WERI-Rb-1 (cell line): ENCODE measurements at regions not wholly inside any gene's neighbourhood (a gene's known extent, or its start where the extent isn't known, plus 50 kb on each side); places are given as distances from the start of the nearest gene placed in this dataset.
"Not testable (repeated sequence)": the region's sequence is repeated elsewhere in the genome, so short reads cannot be mapped to it uniquely, and the experiment has no call there.

Source experiments
- DNase-seq: peaks from one replicate; pipeline ENCODE4 v3.0.0-alpha.2; 2020
- H3K27ac ChIP-seq: fragments of 250-450 bp; sonication (Bioruptor Pico); 2 replicates; pipeline ENCODE4 v1.5.1; 2020; ENCODE audit warnings: mild to moderate bottlenecking, moderate library complexity
- H3K27me3 ChIP-seq: fragments of 250-450 bp; sonication (Bioruptor Pico); 2 replicates; pipeline ENCODE4 v1.5.1; 2021; ENCODE audit warnings: mild to moderate bottlenecking, low read depth, moderate library complexity; ENCODE audit not compliant: insufficient read depth, severe bottlenecking
- H3K36me3 ChIP-seq: fragments of 250-450 bp; sonication (Bioruptor Pico); 2 replicates; pipeline ENCODE4 v1.5.1; 2020; ENCODE audit warnings: mild to moderate bottlenecking, moderate library complexity
- H3K4me3 ChIP-seq: 2 replicates; pipeline ENCODE4 v1.5.1; 2011; ENCODE audit warnings: low read depth, mild to moderate bottlenecking, control low read depth, low read length
- H3K9me3 ChIP-seq: fragments of 250-450 bp; sonication (Bioruptor Pico); 2 replicates; pipeline ENCODE4 v1.5.1; 2021; ENCODE audit warnings: mild to moderate bottlenecking, moderate library complexity; ENCODE audit not compliant: severe bottlenecking
- TF ChIP-seq, protein P1 (sequence below): IDR thresholded peaks from 2 replicates; pipeline ENCODE4 v1.5.1; 2011; ENCODE audit warnings: low read depth, mild to moderate bottlenecking, control low read depth, inconsistent platforms, low read length

GRCh38 chr3:197450308-197450707 is 105.5 kb downstream of the BDH1 start:
- Histone ChIP-seq H3K27ac (no peak overlapping the region), H3K27me3 (no peaks in the 10 kb centered on the region), H3K4me3 (no peak overlapping the region), H3K36me3 (no peaks in the 10 kb centered on the region), H3K9me3 (no peaks in the 10 kb centered on the region)
- TF ChIP-seq, protein P1, sequence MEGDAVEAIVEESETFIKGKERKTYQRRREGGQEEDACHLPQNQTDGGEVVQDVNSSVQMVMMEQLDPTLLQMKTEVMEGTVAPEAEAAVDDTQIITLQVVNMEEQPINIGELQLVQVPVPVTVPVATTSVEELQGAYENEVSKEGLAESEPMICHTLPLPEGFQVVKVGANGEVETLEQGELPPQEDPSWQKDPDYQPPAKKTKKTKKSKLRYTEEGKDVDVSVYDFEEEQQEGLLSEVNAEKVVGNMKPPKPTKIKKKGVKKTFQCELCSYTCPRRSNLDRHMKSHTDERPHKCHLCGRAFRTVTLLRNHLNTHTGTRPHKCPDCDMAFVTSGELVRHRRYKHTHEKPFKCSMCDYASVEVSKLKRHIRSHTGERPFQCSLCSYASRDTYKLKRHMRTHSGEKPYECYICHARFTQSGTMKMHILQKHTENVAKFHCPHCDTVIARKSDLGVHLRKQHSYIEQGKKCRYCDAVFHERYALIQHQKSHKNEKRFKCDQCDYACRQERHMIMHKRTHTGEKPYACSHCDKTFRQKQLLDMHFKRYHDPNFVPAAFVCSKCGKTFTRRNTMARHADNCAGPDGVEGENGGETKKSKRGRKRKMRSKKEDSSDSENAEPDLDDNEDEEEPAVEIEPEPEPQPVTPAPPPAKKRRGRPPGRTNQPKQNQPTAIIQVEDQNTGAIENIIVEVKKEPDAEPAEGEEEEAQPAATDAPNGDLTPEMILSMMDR = no peak
- DNase-seq = no peak

DNA sequence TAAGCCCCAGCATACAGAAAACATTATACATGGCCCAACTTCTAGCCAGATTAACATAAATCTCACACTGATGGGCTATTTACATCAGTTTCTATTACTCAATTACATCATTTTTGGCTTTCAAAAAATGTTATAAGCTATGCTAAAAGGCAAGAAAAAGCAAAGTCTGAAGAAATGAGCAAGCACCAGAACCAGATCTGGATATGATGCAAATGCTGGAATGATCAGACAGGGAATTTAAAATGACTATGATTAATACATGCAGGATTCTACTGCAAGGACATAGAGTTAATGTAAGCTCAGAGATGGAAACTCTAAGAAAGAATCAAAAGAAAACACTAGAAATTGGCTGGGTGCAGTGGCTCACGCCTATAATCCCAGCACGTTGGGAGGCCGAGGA is 106.6 kb downstream of the BDH1 start:
- not testable (repeated sequence) for DNase-seq, H3K4me3 ChIP-seq, H3K27me3 ChIP-seq, H3K9me3 ChIP-seq, H3K36me3 ChIP-seq, H3K27ac ChIP-seq

- DNase-seq, H3K27me3 ChIP-seq, H3K27ac ChIP-seq, H3K4me3 ChIP-seq, H3K36me3 ChIP-seq, H3K9me3 ChIP-seq: not testable (repeated sequence)
Observed at GRCh38 chr3:197447781-197448180, 108.0 kb downstream of the BDH1 start.

DNA sequence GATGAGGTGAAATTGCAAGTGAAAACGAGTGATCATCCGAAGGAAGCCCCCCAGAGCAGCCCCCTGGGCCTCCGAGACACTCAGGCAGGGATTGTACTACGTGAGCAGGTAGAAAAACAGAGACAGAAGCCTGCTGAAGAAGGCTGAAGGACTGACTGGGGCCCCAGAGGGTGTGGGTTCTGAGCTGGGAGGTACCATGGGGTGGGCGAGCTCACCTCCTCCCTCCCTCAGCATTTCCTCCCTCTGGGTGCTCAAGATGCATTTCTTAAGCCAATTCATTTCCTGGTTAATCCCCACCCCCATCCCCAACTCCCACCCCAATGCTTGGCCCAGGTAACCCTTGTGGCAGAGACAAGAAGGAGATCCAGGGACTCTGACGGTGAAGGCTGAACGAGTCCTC is 108.7 kb downstream of the BDH1 start:
- Histone ChIP-seq H3K27ac (no peak overlapping the region), H3K36me3 (no peaks in the 10 kb centered on the region), H3K4me3 (no peak overlapping the region), H3K27me3 (no peaks in the 10 kb centered on the region), H3K9me3 (no peaks in the 10 kb centered on the region)
- TF ChIP-seq, protein P1 = no peak
- DNase-seq = no peak

DNA sequence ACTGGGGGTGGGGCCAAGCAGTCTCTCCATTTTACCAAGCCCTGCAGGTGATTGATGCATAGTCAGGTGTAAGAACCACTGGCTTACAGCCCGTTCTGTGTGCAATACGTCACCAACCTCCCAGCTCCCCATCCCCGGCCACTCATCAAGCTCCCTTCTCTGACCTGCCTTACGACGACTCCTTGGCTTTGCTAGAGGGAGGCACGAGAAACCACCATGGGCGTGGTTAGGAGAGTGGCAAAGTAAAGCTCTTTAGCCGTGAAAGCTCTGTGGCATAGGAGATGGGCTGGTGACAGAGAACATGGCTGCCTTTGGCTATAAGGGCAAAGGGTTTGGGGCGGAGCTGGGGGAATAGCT is 109.1 kb downstream of the BDH1 start:
- Histone ChIP-seq H3K9me3 (no peaks in the 10 kb centered on the region), H3K4me3 (no peak overlapping the region), H3K27ac (no peak overlapping the region), H3K27me3 (no peaks in the 10 kb centered on the region), H3K36me3 (no peaks in the 10 kb centered on the region)
- DNase-seq = no peak
- TF ChIP-seq, protein P1 = no peak

GRCh38 chr3:197445896-197446699 is 109.7 kb downstream of the BDH1 start:
- Histone ChIP-seq H3K36me3 (no peaks in the 10 kb centered on the region), H3K27me3 (no peaks in the 10 kb centered on the region), H3K9me3 (no peaks in the 10 kb centered on the region), H3K27ac (no peak overlapping the region), H3K4me3 (no peak overlapping the region)
- TF ChIP-seq, protein P1 = no peak
- DNase-seq = no peak

DNA sequence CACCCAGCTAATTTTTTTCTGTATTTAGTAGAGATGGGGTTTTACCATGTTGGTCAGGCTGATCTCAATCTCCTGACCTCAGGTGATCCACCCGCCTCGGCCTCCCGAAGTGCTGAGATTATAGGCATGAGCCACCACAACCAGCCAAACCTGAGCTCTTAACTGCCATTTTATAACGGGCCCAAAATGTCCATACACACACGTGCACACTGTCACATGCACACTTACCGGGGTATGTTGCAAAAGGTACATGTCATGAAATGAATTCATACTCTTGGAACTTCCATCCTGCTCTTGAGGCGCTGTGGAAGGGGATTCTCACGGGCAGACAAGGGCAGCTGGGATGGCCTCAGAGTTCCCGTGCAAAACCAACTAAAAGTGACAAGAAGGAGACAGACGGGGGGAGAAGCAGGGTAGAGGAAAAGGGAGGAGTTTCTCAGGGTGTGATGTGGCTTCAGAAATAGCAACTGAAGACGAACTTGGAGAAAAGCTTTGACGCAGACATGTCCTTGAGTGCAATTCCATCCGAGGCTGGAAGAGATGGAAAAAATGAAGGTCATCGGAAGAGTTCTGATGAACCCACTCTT is 110.9 kb downstream of the BDH1 start:
- DNase-seq = no peak
- Histone ChIP-seq H3K27me3 (no peaks in the 10 kb centered on the region), H3K9me3 (no peaks in the 10 kb centered on the region), H3K27ac (no peak overlapping the region), H3K4me3 (no peak overlapping the region), H3K36me3 (no peaks in the 10 kb centered on the region)
- TF ChIP-seq, protein P1 = no peak
